Neuronal stem cell (in vitro differentiated cells): ENCODE measurements at regions not wholly inside any gene's neighbourhood (a gene's known extent, or its start where the extent isn't known, plus 50 kb on each side); places are given as distances from the start of the nearest gene placed in this dataset.

Source experiments
- DNase-seq: peaks from one replicate; pipeline ENCODE4 v3.0.0-alpha.2; 2013; ENCODE audit warnings: low spot score
- H2AFZ ChIP-seq: one replicate; pipeline ENCODE4 v1.6.1; 2013; ENCODE audit warnings: mild to moderate bottlenecking, low read length, inconsistent platforms
- H2AK5ac ChIP-seq: 2 replicates; pipeline ENCODE4 v1.6.1; 2013; ENCODE audit warnings: low read depth, mild to moderate bottlenecking, inconsistent platforms, low read length, moderate library complexity, mixed read lengths
- H2BK120ac ChIP-seq: 2 replicates; pipeline ENCODE4 v1.6.1; 2013; ENCODE audit warnings: low read depth, mild to moderate bottlenecking, inconsistent platforms, low read length, moderate library complexity, mixed read lengths
- H2BK12ac ChIP-seq: one replicate; pipeline ENCODE4 v1.6.1; 2013; ENCODE audit warnings: low read length, inconsistent platforms
- H2BK15ac ChIP-seq: 2 replicates; pipeline ENCODE4 v1.6.1; 2013; ENCODE audit warnings: mild to moderate bottlenecking, low read length, inconsistent platforms, mixed read lengths
- H2BK5ac ChIP-seq: one replicate; pipeline ENCODE4 v1.6.1; 2013; ENCODE audit warnings: inconsistent platforms, mild to moderate bottlenecking, low read length, moderate library complexity
- H3K14ac ChIP-seq: one replicate; pipeline ENCODE4 v1.6.1; 2013; ENCODE audit warnings: low read length, inconsistent platforms
- H3K18ac ChIP-seq: 2 replicates; pipeline ENCODE4 v1.6.1; 2013; ENCODE audit warnings: low read length, inconsistent platforms
- H3K23ac ChIP-seq: 2 replicates; pipeline ENCODE4 v1.6.1; 2013; ENCODE audit warnings: low read depth, mild to moderate bottlenecking, mixed read lengths, low read length, inconsistent platforms; ENCODE audit not compliant: poor library complexity
- H3K27ac ChIP-seq: replicated peaks from 3 replicates; pipeline ENCODE4 v1.5.1; 2013; ENCODE audit warnings: low read length, inconsistent platforms
- H3K27me3 ChIP-seq, 3 experiments: 2 replicates each; pipeline ENCODE4 v1.6.1; 2013; ENCODE audit warnings: low read length in 3 of 3, mild to moderate bottlenecking in 2 of 3, inconsistent platforms in 1 of 3, low read depth in 1 of 3, mixed read lengths in 1 of 3, moderate library complexity in 1 of 3; ENCODE audit not compliant: control insufficient read depth in 3 of 3, insufficient read depth in 3 of 3
- H3K36me3 ChIP-seq, 2 donors: replicated peaks in 1 of 2; 2 replicates each; pipeline ENCODE4 v1.6.1; 2013; ENCODE audit warnings: low read length in 2 of 2; ENCODE audit not compliant: control insufficient read depth in 2 of 2, insufficient read depth in 2 of 2
- H3K4ac ChIP-seq: 2 replicates; pipeline ENCODE4 v1.6.1; 2013; ENCODE audit warnings: inconsistent platforms, mild to moderate bottlenecking, low read length, moderate library complexity
- H3K4me1 ChIP-seq, 2 donors: 1 replicate in 1 of 2; 2 replicates in 1 of 2; pipeline ENCODE4 v1.6.1; 2013; ENCODE audit warnings: low read length in 2 of 2, low read depth in 1 of 2; ENCODE audit not compliant: control insufficient read depth in 2 of 2, insufficient read depth in 1 of 2
- H3K4me2 ChIP-seq: one replicate; pipeline ENCODE4 v1.6.1; 2013; ENCODE audit warnings: mild to moderate bottlenecking, low read length, inconsistent platforms; ENCODE audit not compliant: insufficient read depth, poor library complexity, severe bottlenecking
- H3K4me3 ChIP-seq, 2 donors: 2 replicates each; pipeline ENCODE4 v1.5.1; 2013; ENCODE audit warnings: low read length in 2 of 2, mild to moderate bottlenecking in 2 of 2, inconsistent platforms in 1 of 2, moderate library complexity in 1 of 2
- H3K79me1 ChIP-seq: one replicate; pipeline ENCODE4 v1.6.1; 2013; ENCODE audit warnings: low read depth, mild to moderate bottlenecking, inconsistent platforms, low read length, moderate library complexity
- H3K9ac ChIP-seq: one replicate; pipeline ENCODE4 v1.6.1; 2013; ENCODE audit warnings: mild to moderate bottlenecking, low read depth, low read length, inconsistent platforms; ENCODE audit not compliant: poor library complexity
- H3K9me3 ChIP-seq, 2 donors: replicated peaks in 1 of 2; 2 replicates each; pipeline versions ENCODE3 to v1.6.1; 2013; ENCODE audit warnings: low read length in 2 of 2, mild to moderate bottlenecking in 2 of 2, inconsistent platforms in 1 of 2, low read depth in 1 of 2, mixed read lengths in 1 of 2, moderate library complexity in 1 of 2; ENCODE audit not compliant: control insufficient read depth in 2 of 2, insufficient read depth in 1 of 2
- H4K8ac ChIP-seq: one replicate; pipeline ENCODE4 v1.6.1; 2013; ENCODE audit warnings: low read depth, mild to moderate bottlenecking, inconsistent platforms, low read length, moderate library complexity
- H4K91ac ChIP-seq: one replicate; pipeline ENCODE4 v1.6.1; 2013; ENCODE audit warnings: low read length, low read depth, mild to moderate bottlenecking, inconsistent platforms; ENCODE audit not compliant: poor library complexity
- WGBS, 2 donors: extraction: QIAGEN DNeasy Blood & Tissue Kit; methylation state at CpG; one replicate each; pipeline ENCODE4 v1.1.7; 2013; ENCODE audit warnings: missing lambda C conversion rate in 2 of 2, mixed read lengths in 1 of 2; ENCODE audit not compliant: insufficient read length in 2 of 2, insufficient replicate concordance in 1 of 2; ENCODE audit errors: extremely low coverage in 2 of 2; 5-methylcytosine and 5-hydroxymethylcytosine counted together

GRCh38 chr16:77584205-77584859 lies 138.0 kb upstream of the NUDT7 start:
- Histone ChIP-seq H2BK120ac (no peak overlapping the region), H2BK15ac (no peak overlapping the region), H3K18ac (no peak overlapping the region), H2BK12ac (no peak overlapping the region), H4K8ac (no peak overlapping the region), H3K9me3 (no peaks in the 10 kb centered on the region), H3K4me3 (no peak overlapping the region), H3K36me3 (no peaks in the 10 kb centered on the region), H3K4ac (no peak overlapping the region), H3K4me2 (no peak overlapping the region), H3K9ac (no peak overlapping the region), H3K27ac (no peak overlapping the region), H2BK5ac (no peak overlapping the region), H3K79me1 (no peaks in the 10 kb centered on the region), H2AK5ac (no peak overlapping the region), H3K23ac (no peak overlapping the region), H2AFZ (no peak overlapping the region), H4K91ac (no peak overlapping the region), H3K27me3 (no peaks in the 10 kb centered on the region), H3K14ac (no peak overlapping the region), H3K4me1 (peaks cover 0 to 3% of the 10 kb centered on the region in 2 donors)
- DNase-seq: peak; percentile 59
- no CpG with 5 or more reads among the region's 7 CpGs for WGBS, 2 donors

- no peak overlapping the region for H3K23ac ChIP-seq
- H3K27ac ChIP-seq: no peak overlapping the region
- no peak overlapping the region for H2BK12ac ChIP-seq
- no peak overlapping the region for H3K4me3 ChIP-seq
- WGBS, 2 donors: no CpG with 5 or more reads among the region's 16 CpGs
- no peak overlapping the region for H3K4ac ChIP-seq
- H2AK5ac ChIP-seq: no peak overlapping the region
- H3K9me3 ChIP-seq: no peaks in the 10 kb centered on the region
- no peak overlapping the region for H2AFZ ChIP-seq
- H4K91ac ChIP-seq: no peak overlapping the region
- H2BK5ac ChIP-seq: no peak overlapping the region
- no peak for DNase-seq
- H3K18ac ChIP-seq: no peak overlapping the region
- H3K14ac ChIP-seq: no peak overlapping the region
- no peak overlapping the region for H2BK15ac ChIP-seq
- H3K27me3 ChIP-seq: no peaks in the 10 kb centered on the region
- no peak overlapping the region for H4K8ac ChIP-seq
- no peak overlapping the region for H2BK120ac ChIP-seq
- H3K4me2 ChIP-seq: no peak overlapping the region
- H3K9ac ChIP-seq: no peak overlapping the region
- H3K4me1 ChIP-seq: peaks cover 0 to 3% of the 10 kb centered on the region in 2 donors
- no peaks in the 10 kb centered on the region for H3K36me3 ChIP-seq
- no peaks in the 10 kb centered on the region for H3K79me1 ChIP-seq
Observed at GRCh38 chr16:77585379-77586251, 136.7 kb upstream of the NUDT7 start.

- no peak overlapping the region for H3K23ac ChIP-seq
- no peak overlapping the region for H2BK5ac ChIP-seq
- H4K8ac ChIP-seq: no peak overlapping the region
- no peak for DNase-seq
- no peak overlapping the region for H2BK15ac ChIP-seq
- no peak overlapping the region for H2AK5ac ChIP-seq
- H3K4me1 ChIP-seq: peaks cover 0 to 1% of the 10 kb centered on the region in 2 donors
- H3K9me3 ChIP-seq: no peaks in the 10 kb centered on the region
- H4K91ac ChIP-seq: no peak overlapping the region
- no peak overlapping the region for H2BK12ac ChIP-seq
- no peak overlapping the region for H2AFZ ChIP-seq
- H3K4me3 ChIP-seq: no peak overlapping the region
- no peaks in the 10 kb centered on the region for H3K79me1 ChIP-seq
- WGBS, 2 donors: no CpG with 5 or more reads among the region's 3 CpGs
- no peak overlapping the region for H3K4ac ChIP-seq
- H3K18ac ChIP-seq: no peak overlapping the region
- H3K14ac ChIP-seq: no peak overlapping the region
- no peak overlapping the region for H2BK120ac ChIP-seq
- H3K4me2 ChIP-seq: no peak overlapping the region
- no peak overlapping the region for H3K9ac ChIP-seq
- no peaks in the 10 kb centered on the region for H3K27me3 ChIP-seq
- H3K27ac ChIP-seq: no peak overlapping the region
- H3K36me3 ChIP-seq: no peaks in the 10 kb centered on the region
Observed at GRCh38 chr16:77588389-77588788, 133.9 kb upstream of the NUDT7 start.

- no peak overlapping the region for H2BK120ac ChIP-seq
- H3K23ac ChIP-seq: no peak overlapping the region
- H3K4me2 ChIP-seq: no peak overlapping the region
- no peak overlapping the region for H3K4me3 ChIP-seq
- no peak overlapping the region for H3K9ac ChIP-seq
- no peak overlapping the region for H4K91ac ChIP-seq
- no peak overlapping the region for H2AFZ ChIP-seq
- H2BK12ac ChIP-seq: no peak overlapping the region
- no peak overlapping the region for H2AK5ac ChIP-seq
- H4K8ac ChIP-seq: no peak overlapping the region
- no peak overlapping the region for H2BK5ac ChIP-seq
- H2BK15ac ChIP-seq: no peak overlapping the region
- no peak overlapping the region for H3K27ac ChIP-seq
- H3K18ac ChIP-seq: no peak overlapping the region
- H3K4ac ChIP-seq: no peak overlapping the region
- WGBS, 2 donors: no CpG with 5 or more reads among the region's 10 CpGs
- no peaks in the 10 kb centered on the region for H3K36me3 ChIP-seq
- DNase-seq: no peak
- peaks cover 0 to 1% of the 10 kb centered on the region in 2 donors for H3K4me1 ChIP-seq
- no peaks in the 10 kb centered on the region for H3K79me1 ChIP-seq
- H3K27me3 ChIP-seq: no peaks in the 10 kb centered on the region
- no peak overlapping the region for H3K14ac ChIP-seq
- no peaks in the 10 kb centered on the region for H3K9me3 ChIP-seq
Observed at GRCh38 chr16:77589071-77589765, 133.1 kb upstream of the NUDT7 start.
